H1 (cell line): ENCODE measurements at regions not wholly inside any gene's neighbourhood (a gene's known extent, or its start where the extent isn't known, plus 50 kb on each side); places are given as distances from the start of the nearest gene placed in this dataset.
"Not testable (repeated sequence)": the region's sequence is repeated elsewhere in the genome, so short reads cannot be mapped to it uniquely, and the experiment has no call there.

Source experiments
- BACH1 ChIP-seq: IDR thresholded peaks from 2 replicates; pipeline ENCODE4 v1.6.1; 2012; ENCODE audit warnings: low read length, improper control_type of control experiment
- CHD2 ChIP-seq: IDR thresholded peaks from 2 replicates; pipeline ENCODE4 v1.6.1; 2012; ENCODE audit warnings: low read length, improper control_type of control experiment
- EZH2 ChIP-seq: fragments of 200-600 bp; sonication (generic); IDR thresholded peaks from 2 replicates; pipeline ENCODE4 v1.7.1; 2012; ENCODE audit warnings: low read depth, mild to moderate bottlenecking, moderate library complexity, low read length, inconsistent platforms; ENCODE audit not compliant: severe bottlenecking
- GABPA ChIP-seq: IDR thresholded peaks from 2 replicates; pipeline ENCODE4 v1.6.1; 2011; ENCODE audit warnings: mild to moderate bottlenecking, low read length, moderate library complexity, borderline replicate concordance; ENCODE audit not compliant: insufficient read depth
- MAFK ChIP-seq: IDR thresholded peaks from 2 replicates; pipeline ENCODE4 v1.6.1; 2012; ENCODE audit warnings: low read depth, mild to moderate bottlenecking, improper control_type of control experiment, low read length
- POLR2A ChIP-seq, 2 experiments: IDR thresholded peaks; 1 replicate in 1 of 2; 2 replicates in 1 of 2; pipeline ENCODE4 v1.6.1; 2011; ENCODE audit warnings: low read depth in 2 of 2, low read length in 2 of 2, mild to moderate bottlenecking in 2 of 2; ENCODE audit errors: control extremely low read depth in 1 of 2
- SRF ChIP-seq: IDR thresholded peaks from 2 replicates; pipeline ENCODE4 v1.6.1; 2011; ENCODE audit warnings: mild to moderate bottlenecking, low read depth, low read length, moderate library complexity
- TAF1 ChIP-seq: IDR thresholded peaks from 2 replicates; pipeline ENCODE4 v1.6.1; 2011; ENCODE audit warnings: mild to moderate bottlenecking, low read depth, low read length
- ZNF274 ChIP-seq: IDR thresholded peaks from 2 replicates; pipeline ENCODE4 v1.7.0; 2012; ENCODE audit warnings: low read length, borderline replicate concordance; ENCODE audit errors: extremely low read depth
- TF ChIP-seq, protein P1 (sequence below): IDR thresholded peaks from 2 replicates; pipeline ENCODE4 v1.6.1; 2012; ENCODE audit warnings: inconsistent platforms
- TF ChIP-seq, protein P2 (sequence below), 3 experiments: IDR thresholded peaks; 1 replicate in 2 of 3; 2 replicates in 1 of 3; pipeline versions ENCODE4 v1.5.1 to v1.6.1; 2011; ENCODE audit warnings: low read length in 3 of 3, mild to moderate bottlenecking in 3 of 3, inconsistent platforms in 2 of 3, low read depth in 1 of 3, moderate library complexity in 1 of 3; ENCODE audit not compliant: insufficient read depth in 1 of 3; ENCODE audit errors: control extremely low read depth in 1 of 3

DNA sequence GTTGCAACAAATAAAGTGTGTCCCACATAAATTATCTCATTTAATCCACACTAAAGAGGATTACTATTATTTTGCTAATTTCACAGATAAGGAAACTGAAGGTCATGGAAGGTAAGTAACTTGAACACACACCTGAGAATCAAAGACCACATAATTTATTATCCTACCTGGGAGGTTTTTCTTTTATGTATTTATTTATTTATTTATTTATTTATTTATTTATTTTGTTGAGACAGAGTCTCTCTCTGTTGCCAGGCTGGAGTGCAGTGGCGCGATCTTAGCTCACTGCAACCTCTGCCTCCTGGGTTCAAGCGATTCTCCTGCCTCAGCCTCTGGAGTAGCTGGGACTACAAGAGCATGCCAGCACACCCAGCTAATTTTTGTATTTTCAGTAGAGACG, 1011.4 kb downstream of the VRK1 start:
- TF ChIP-seq POLR2A (IDR thresholded peaks at IDR 0.05; ENCODE audit: control extremely low read depth in 1 of 2, low read depth in 2 of 2, low read length in 2 of 2); BACH1; MAFK; CHD2; EZH2; SRF; GABPA; TAF1; ZNF274: not testable (repeated sequence)
- TF ChIP-seq, protein P1, sequence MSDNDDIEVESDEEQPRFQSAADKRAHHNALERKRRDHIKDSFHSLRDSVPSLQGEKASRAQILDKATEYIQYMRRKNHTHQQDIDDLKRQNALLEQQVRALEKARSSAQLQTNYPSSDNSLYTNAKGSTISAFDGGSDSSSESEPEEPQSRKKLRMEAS, result not testable (repeated sequence)
- TF ChIP-seq, protein P2, sequence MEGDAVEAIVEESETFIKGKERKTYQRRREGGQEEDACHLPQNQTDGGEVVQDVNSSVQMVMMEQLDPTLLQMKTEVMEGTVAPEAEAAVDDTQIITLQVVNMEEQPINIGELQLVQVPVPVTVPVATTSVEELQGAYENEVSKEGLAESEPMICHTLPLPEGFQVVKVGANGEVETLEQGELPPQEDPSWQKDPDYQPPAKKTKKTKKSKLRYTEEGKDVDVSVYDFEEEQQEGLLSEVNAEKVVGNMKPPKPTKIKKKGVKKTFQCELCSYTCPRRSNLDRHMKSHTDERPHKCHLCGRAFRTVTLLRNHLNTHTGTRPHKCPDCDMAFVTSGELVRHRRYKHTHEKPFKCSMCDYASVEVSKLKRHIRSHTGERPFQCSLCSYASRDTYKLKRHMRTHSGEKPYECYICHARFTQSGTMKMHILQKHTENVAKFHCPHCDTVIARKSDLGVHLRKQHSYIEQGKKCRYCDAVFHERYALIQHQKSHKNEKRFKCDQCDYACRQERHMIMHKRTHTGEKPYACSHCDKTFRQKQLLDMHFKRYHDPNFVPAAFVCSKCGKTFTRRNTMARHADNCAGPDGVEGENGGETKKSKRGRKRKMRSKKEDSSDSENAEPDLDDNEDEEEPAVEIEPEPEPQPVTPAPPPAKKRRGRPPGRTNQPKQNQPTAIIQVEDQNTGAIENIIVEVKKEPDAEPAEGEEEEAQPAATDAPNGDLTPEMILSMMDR (IDR thresholded peaks at IDR 0.05; ENCODE audit: control extremely low read depth in 1 of 3, insufficient read depth in 1 of 3, low read depth in 1 of 3, low read length in 3 of 3), result not testable (repeated sequence)
